ENCODE measurements at regions not wholly inside any gene's neighbourhood (a gene's known extent, or its start where the extent isn't known, plus 50 kb on each side); places are given as distances from the start of the nearest gene placed in this dataset.

GRCh38 chr11:116558504-116559211 lies 214.1 kb downstream of the BUD13 start:
- TF ChIP-seq POLR2A (IDR thresholded peaks at IDR 0.05), result no peak
- no peak for TF ChIP-seq CTCF (IDR thresholded peaks at IDR 0.05)
